Adrenal gland (tissue), 5 donors: ENCODE measurements at regions not wholly inside any gene's neighbourhood (a gene's known extent, or its start where the extent isn't known, plus 50 kb on each side); places are given as distances from the start of the nearest gene placed in this dataset.

Experiments
- POLR2A ChIP-seq, 2 donors: fragments of 450-650 bp; IDR thresholded peaks; one replicate each; pipeline ENCODE4 v1.6.1; 2017; ENCODE audit warnings: antibody characterized with exemption in 2 of 2, mild to moderate bottlenecking in 2 of 2, moderate library complexity in 1 of 2
- TF ChIP-seq, protein P1 (sequence below), 6 experiments: fragments of 450-650 bp in 4 of 6; fragments of 200-600 bp in 2 of 6; sonication (generic) in 1 of 6; IDR thresholded peaks; 1 replicate in 5 of 6; 2 replicates in 1 of 6; pipeline versions ENCODE4 v1.5.1 to v1.8.0; 2016 to 2021; ENCODE audit warnings: antibody characterized with exemption in 6 of 6, mild to moderate bottlenecking in 2 of 6, moderate library complexity in 1 of 6
- donor health status: DM: no; HTN: no; CAD: no.

DNA sequence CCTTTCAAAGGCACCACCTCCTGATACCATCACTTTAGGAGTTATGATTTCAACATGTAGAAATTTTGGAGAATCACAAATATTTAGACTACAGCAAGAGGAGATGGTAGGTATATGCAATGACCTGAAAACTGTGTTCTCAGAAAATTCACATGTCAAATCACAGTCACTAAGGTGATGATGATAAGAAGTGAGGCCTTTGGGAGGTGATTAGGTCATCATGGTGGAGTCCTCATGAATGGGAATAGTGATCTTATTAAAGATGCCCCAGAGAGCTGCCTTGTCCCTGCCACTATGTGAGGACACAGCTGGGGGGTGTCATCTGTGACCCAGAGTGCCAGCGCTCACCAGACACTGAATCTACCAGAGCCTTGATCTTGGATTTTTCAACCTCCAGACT lies 513.5 kb upstream of the TUSC1 start:
- TF ChIP-seq, protein P1, sequence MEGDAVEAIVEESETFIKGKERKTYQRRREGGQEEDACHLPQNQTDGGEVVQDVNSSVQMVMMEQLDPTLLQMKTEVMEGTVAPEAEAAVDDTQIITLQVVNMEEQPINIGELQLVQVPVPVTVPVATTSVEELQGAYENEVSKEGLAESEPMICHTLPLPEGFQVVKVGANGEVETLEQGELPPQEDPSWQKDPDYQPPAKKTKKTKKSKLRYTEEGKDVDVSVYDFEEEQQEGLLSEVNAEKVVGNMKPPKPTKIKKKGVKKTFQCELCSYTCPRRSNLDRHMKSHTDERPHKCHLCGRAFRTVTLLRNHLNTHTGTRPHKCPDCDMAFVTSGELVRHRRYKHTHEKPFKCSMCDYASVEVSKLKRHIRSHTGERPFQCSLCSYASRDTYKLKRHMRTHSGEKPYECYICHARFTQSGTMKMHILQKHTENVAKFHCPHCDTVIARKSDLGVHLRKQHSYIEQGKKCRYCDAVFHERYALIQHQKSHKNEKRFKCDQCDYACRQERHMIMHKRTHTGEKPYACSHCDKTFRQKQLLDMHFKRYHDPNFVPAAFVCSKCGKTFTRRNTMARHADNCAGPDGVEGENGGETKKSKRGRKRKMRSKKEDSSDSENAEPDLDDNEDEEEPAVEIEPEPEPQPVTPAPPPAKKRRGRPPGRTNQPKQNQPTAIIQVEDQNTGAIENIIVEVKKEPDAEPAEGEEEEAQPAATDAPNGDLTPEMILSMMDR (IDR thresholded peaks at IDR 0.05) = no peak
- no peak for TF ChIP-seq POLR2A (IDR thresholded peaks at IDR 0.05)
